K562 (cell line): ENCODE measurements at regions not wholly inside any gene's neighbourhood (a gene's known extent, or its start where the extent isn't known, plus 50 kb on each side); places are given as distances from the start of the nearest gene placed in this dataset.

Experiments
- ATAC-seq: fragments of 200-7000 bp; cut with Tn5 transposase; 3 replicates; pipeline ENCODE4 v1.9.1; 2020; ENCODE audit warnings: moderate library complexity
- BruUV-seq: library from RNA; stranded (reverse); fragments of 400-500 nt; replicated peaks from 2 replicates; lab custom pipeline; 2021; lab: Mats Ljungman, UMichigan
- CTCF ChIA-PET: fragments of 300-600 bp; formaldehyde crosslinking; extraction: SDS; loops from one replicate; lab custom pipeline; 2021; ENCODE audit warnings: low intra/inter-chr PET ratio; lab: Yijun Ruan, JAX
- POLR2A ChIA-PET: fragments of 300-600, 350-650 bp; sonication (Branson Sonifier 250); formaldehyde crosslinking; extraction: SDS; loops from one replicate; lab custom pipeline; 2021; ENCODE audit warnings: antibody characterized with exemption, inconsistent platforms; lab: Yijun Ruan, JAX
- DNase-seq, 4 experiments: peaks; one replicate each; pipeline versions ENCODE4 v3.0.0 to v3.0.0-alpha.2; 2011 to 2018; ENCODE audit warnings: low spot score in 3 of 4, mixed read lengths in 3 of 4; ENCODE audit errors: extremely low read depth in 1 of 4
- FAIRE-seq: peaks from 2 replicates; lab custom pipeline; 2011; peaks lifted over from hg19 to GRCh38; lab: Jason Lieb, UNC
- H2AFZ ChIP-seq: 2 replicates; pipeline ENCODE4 v1.6.0; 2011; ENCODE audit warnings: low read depth, low read length, control low read depth, inconsistent platforms
- H3K27ac ChIP-seq: fragments of 200-600 bp; 3 replicates; pipeline ENCODE4 v1.8.0; 2011; ENCODE audit warnings: low read depth, mild to moderate bottlenecking, control low read depth, inconsistent platforms, low read length, moderate library complexity, mixed read lengths; ENCODE audit errors: extremely low read depth
- H3K27me3 ChIP-seq, 2 experiments: fragments of 300-600 bp in 1 of 2; 2 replicates in 1 of 2; 3 replicates in 1 of 2; pipeline versions ENCODE4 v1.6.0 to v1.8.0; 2011; ENCODE audit warnings: inconsistent platforms in 2 of 2, low read length in 2 of 2, mild to moderate bottlenecking in 1 of 2, mixed read lengths in 1 of 2, moderate library complexity in 1 of 2; ENCODE audit not compliant: control insufficient read depth in 2 of 2, insufficient read depth in 2 of 2
- H3K36me3 ChIP-seq: fragments of 300-600 bp; 3 replicates; pipeline ENCODE4 v1.8.0; 2011; ENCODE audit warnings: mild to moderate bottlenecking, low read length, inconsistent platforms; ENCODE audit not compliant: control insufficient read depth, insufficient read depth
- H3K4me1 ChIP-seq, 2 experiments: fragments of 200-600 bp in 1 of 2; replicated peaks in 1 of 2; 2 replicates in 1 of 2; 3 replicates in 1 of 2; pipeline versions ENCODE4 v1.5.1 to v1.8.0; 2011; ENCODE audit warnings: inconsistent platforms in 2 of 2, low read length in 2 of 2, mild to moderate bottlenecking in 1 of 2, mixed read lengths in 1 of 2, moderate library complexity in 1 of 2; ENCODE audit not compliant: control insufficient read depth in 2 of 2, insufficient read depth in 2 of 2
- H3K4me2 ChIP-seq: 2 replicates; pipeline ENCODE4 v1.6.1; 2011; ENCODE audit warnings: low read length, control low read depth, inconsistent platforms, mixed read lengths; ENCODE audit not compliant: insufficient read depth
- H3K4me3 ChIP-seq: fragments of 200-600 bp; sonication (generic), shearing (Covaris generic); 2 replicates; pipeline ENCODE4 v1.5.1; 2016; ENCODE audit warnings: control low read depth, inconsistent platforms
- H3K79me2 ChIP-seq: fragments of 200-600 bp; 3 replicates; pipeline ENCODE4 v1.8.0; 2011; ENCODE audit warnings: low read length, inconsistent platforms; ENCODE audit not compliant: control insufficient read depth, insufficient read depth
- H3K9ac ChIP-seq, 2 experiments: 2 replicates each; pipeline versions ENCODE4 v1.6.0 to v1.6.1; 2011; ENCODE audit warnings: low read depth in 2 of 2, low read length in 2 of 2, control low read depth in 1 of 2, inconsistent platforms in 1 of 2, mild to moderate bottlenecking in 1 of 2, mixed read lengths in 1 of 2; ENCODE audit not compliant: insufficient read depth in 1 of 2
- H3K9me1 ChIP-seq: one replicate; pipeline ENCODE4 v1.6.0; 2011; ENCODE audit warnings: inconsistent platforms, mild to moderate bottlenecking, low read length, moderate library complexity; ENCODE audit not compliant: control insufficient read depth, insufficient read depth
- H3K9me3 ChIP-seq: replicated peaks from 2 replicates; pipeline ENCODE4 v1.5.1; 2011; ENCODE audit warnings: low read depth, low read length, inconsistent platforms; ENCODE audit not compliant: control insufficient read depth, insufficient read depth
- H4K20me1 ChIP-seq: replicated peaks from 2 replicates; pipeline ENCODE4 v1.6.1; 2011; ENCODE audit warnings: low read length, inconsistent platforms, mixed read lengths; ENCODE audit not compliant: control insufficient read depth, insufficient read depth
- KDM2B ChIP-seq: fragments of 250-450 bp; sonication (Bioruptor Pico); IDR thresholded peaks from 2 replicates; pipeline ENCODE4 v1.8.0; 2021; ENCODE audit warnings: mild to moderate bottlenecking, moderate library complexity
- MCM2 ChIP-seq: fragments of 450-650 bp; IDR thresholded peaks from 2 replicates; pipeline ENCODE4 v1.6.1; 2017; ENCODE audit warnings: low read depth, mild to moderate bottlenecking
- NCOA2 ChIP-seq, 2 experiments: fragments of 450-650 bp; IDR thresholded peaks; 2 replicates each; pipeline ENCODE4 v1.6.1; 2018; ENCODE audit warnings: mild to moderate bottlenecking in 2 of 2, moderate library complexity in 1 of 2; ENCODE audit not compliant: partially characterized antibody in 2 of 2
- RAD51 ChIP-seq: fragments of 450-650 bp; IDR thresholded peaks from 2 replicates; pipeline ENCODE4 v1.7.1; 2016; ENCODE audit warnings: low read depth, mild to moderate bottlenecking, borderline replicate concordance
- SRF ChIP-seq, 2 experiments: fragments of 250-450, 450-650 bp in 1 of 2; sonication (Bioruptor Pico) in 1 of 2; sonication (generic) in 1 of 2; formaldehyde crosslinking; IDR thresholded peaks; 2 replicates each; pipeline versions ENCODE4 v1.5.0 to v1.5.1; 2020 to 2022; ENCODE audit warnings: mild to moderate bottlenecking in 1 of 2, missing genetic modification reagents in 1 of 2
- TBL1XR1 ChIP-seq, 2 experiments: IDR thresholded peaks; 2 replicates each; pipeline ENCODE4 v1.6.1; 2012; ENCODE audit warnings: improper control_type of control experiment in 2 of 2, low read length in 2 of 2, mild to moderate bottlenecking in 1 of 2
- ZNF507 ChIP-seq: conservative IDR thresholded peaks from 2 replicates; pipeline ENCODE4 v1.6.1; 2017; ENCODE audit warnings: missing genetic modification characterization, missing compliant biosample characterization
- ZNF764 ChIP-seq: fragments of 250-450 bp; sonication (Bioruptor Pico); IDR thresholded peaks from 2 replicates; pipeline ENCODE4 v1.4.0; 2020; ENCODE audit warnings: low read depth, mild to moderate bottlenecking, moderate library complexity
- whole genome bisulfite sequencing: fragments of 100-300 bp; shearing (Covaris generic); methylation state at CpG from one replicate; pipeline ENCODE4 v1.1.6; 2016; ENCODE audit warnings: low coverage, mixed read lengths; ENCODE audit not compliant: insufficient coverage; ENCODE audit errors: missing lambda C conversion rate; 5-methylcytosine and 5-hydroxymethylcytosine counted together
- in situ Hi-C: fragments of 300-500 bp; cut with MboI; formaldehyde crosslinking; loops from 4 replicates; pipeline ENCODE4 v1.15.0; 2018; ENCODE audit warnings: inconsistent platforms, mixed read lengths
- intact Hi-C: fragments of 100-400 bp; cut with micrococcal nuclease; formaldehyde crosslinking; loops from 2 replicates; pipeline ENCODE4 v1.14.2; 2022
- TF ChIP-seq, protein P1 (sequence below): fragments of 450-650 bp; IDR thresholded peaks from 2 replicates; pipeline ENCODE4 v1.6.1; 2016; ENCODE audit warnings: low read depth

DNA sequence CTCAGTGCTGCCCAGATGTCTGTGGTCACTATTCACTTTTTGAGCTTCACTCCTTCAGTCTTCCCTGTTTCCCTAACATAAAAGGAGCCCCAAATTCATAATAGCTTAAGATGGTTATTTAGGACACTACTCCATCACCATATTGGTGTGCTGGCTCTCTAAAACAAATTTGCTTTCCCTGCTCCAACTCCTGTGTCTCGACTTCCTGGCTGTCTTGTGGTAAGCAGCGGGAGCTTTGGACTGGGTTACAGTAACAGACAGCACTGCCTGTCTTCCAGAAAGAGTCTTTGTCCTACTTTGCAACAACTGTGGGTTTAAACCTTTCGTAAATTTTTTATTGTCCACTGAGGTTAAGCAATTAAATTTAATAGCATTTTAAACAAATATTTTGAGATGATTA lies 389.4 kb downstream of the CDH9 start:
- Histone ChIP-seq H3K4me2 (no peak overlapping the region), H3K36me3 (no peaks in the 10 kb centered on the region), H3K4me1 (no peaks in the 10 kb centered on the region), H3K79me2 (no peaks in the 10 kb centered on the region), H3K9me3 (no peaks in the 10 kb centered on the region), H3K27me3 (no peaks in the 10 kb centered on the region), H3K9ac (no peak overlapping the region), H3K9me1 (no peaks in the 10 kb centered on the region), H3K4me3 (no peak overlapping the region), H2AFZ (no peak overlapping the region), H3K27ac (no peak overlapping the region), H4K20me1 (no peaks in the 10 kb centered on the region)
- ATAC-seq, result no peak
- DNase-seq, result no peak
- in situ Hi-C loops (no loop called here), intact Hi-C loops (no loop called here)
- CTCF ChIA-PET, result no interaction called here
- no TSS peak for BruUV-seq
- POLR2A ChIA-PET, result no interaction called here
- 2% methylated on average over 3 of the region's 3 CpGs for WGBS
- TF ChIP-seq KDM2B (CRISPR knock-in tag), result no peak
- TF ChIP-seq RAD51, result no peak
- no peak for FAIRE-seq

DNA sequence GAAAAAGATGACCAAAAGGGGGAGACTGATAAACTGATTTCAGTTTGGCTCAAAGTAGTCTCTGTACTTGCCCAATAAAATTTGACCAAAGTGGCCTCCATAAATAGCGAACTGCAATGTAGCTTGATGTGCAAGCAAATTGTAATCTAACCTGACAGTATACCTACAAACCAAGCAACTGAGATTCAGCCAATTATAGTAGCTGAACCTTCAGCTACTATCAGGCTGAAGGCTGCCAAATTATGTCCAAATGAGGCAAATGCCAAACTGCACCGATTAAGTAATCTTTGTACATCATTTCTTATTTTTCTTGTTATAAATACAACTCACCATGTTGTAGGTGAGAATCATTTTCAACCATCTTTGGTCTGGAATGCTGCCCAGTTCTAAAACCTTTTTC lies 390.6 kb downstream of the CDH9 start:
- FAIRE-seq (no peak), ATAC-seq (no peak), DNase-seq (no peak)
- Histone ChIP-seq H3K27me3 (no peaks in the 10 kb centered on the region), H3K36me3 (no peaks in the 10 kb centered on the region), H2AFZ (no peak overlapping the region), H3K4me1 (no peaks in the 10 kb centered on the region), H3K9me1 (no peaks in the 10 kb centered on the region), H3K79me2 (no peaks in the 10 kb centered on the region), H3K4me2 (no peak overlapping the region), H3K4me3 (no peak overlapping the region), H3K9me3 (no peaks in the 10 kb centered on the region), H3K27ac (no peak overlapping the region), H4K20me1 (no peaks in the 10 kb centered on the region), H3K9ac (no peak overlapping the region)
- 0% methylated on average over 2 of the region's 2 CpGs for WGBS
- in situ Hi-C loops, result no loop called here
- intact Hi-C loops, result no loop called here
- POLR2A ChIA-PET, result interaction anchor here (0.9 kb wide), 1 partner anchor 21 kb away, joined by 3 read pairs; no protein-coding TSS in a partner anchor
- no TSS peak for BruUV-seq
- CTCF ChIA-PET, result no interaction called here
- TF ChIP-seq, protein P1, sequence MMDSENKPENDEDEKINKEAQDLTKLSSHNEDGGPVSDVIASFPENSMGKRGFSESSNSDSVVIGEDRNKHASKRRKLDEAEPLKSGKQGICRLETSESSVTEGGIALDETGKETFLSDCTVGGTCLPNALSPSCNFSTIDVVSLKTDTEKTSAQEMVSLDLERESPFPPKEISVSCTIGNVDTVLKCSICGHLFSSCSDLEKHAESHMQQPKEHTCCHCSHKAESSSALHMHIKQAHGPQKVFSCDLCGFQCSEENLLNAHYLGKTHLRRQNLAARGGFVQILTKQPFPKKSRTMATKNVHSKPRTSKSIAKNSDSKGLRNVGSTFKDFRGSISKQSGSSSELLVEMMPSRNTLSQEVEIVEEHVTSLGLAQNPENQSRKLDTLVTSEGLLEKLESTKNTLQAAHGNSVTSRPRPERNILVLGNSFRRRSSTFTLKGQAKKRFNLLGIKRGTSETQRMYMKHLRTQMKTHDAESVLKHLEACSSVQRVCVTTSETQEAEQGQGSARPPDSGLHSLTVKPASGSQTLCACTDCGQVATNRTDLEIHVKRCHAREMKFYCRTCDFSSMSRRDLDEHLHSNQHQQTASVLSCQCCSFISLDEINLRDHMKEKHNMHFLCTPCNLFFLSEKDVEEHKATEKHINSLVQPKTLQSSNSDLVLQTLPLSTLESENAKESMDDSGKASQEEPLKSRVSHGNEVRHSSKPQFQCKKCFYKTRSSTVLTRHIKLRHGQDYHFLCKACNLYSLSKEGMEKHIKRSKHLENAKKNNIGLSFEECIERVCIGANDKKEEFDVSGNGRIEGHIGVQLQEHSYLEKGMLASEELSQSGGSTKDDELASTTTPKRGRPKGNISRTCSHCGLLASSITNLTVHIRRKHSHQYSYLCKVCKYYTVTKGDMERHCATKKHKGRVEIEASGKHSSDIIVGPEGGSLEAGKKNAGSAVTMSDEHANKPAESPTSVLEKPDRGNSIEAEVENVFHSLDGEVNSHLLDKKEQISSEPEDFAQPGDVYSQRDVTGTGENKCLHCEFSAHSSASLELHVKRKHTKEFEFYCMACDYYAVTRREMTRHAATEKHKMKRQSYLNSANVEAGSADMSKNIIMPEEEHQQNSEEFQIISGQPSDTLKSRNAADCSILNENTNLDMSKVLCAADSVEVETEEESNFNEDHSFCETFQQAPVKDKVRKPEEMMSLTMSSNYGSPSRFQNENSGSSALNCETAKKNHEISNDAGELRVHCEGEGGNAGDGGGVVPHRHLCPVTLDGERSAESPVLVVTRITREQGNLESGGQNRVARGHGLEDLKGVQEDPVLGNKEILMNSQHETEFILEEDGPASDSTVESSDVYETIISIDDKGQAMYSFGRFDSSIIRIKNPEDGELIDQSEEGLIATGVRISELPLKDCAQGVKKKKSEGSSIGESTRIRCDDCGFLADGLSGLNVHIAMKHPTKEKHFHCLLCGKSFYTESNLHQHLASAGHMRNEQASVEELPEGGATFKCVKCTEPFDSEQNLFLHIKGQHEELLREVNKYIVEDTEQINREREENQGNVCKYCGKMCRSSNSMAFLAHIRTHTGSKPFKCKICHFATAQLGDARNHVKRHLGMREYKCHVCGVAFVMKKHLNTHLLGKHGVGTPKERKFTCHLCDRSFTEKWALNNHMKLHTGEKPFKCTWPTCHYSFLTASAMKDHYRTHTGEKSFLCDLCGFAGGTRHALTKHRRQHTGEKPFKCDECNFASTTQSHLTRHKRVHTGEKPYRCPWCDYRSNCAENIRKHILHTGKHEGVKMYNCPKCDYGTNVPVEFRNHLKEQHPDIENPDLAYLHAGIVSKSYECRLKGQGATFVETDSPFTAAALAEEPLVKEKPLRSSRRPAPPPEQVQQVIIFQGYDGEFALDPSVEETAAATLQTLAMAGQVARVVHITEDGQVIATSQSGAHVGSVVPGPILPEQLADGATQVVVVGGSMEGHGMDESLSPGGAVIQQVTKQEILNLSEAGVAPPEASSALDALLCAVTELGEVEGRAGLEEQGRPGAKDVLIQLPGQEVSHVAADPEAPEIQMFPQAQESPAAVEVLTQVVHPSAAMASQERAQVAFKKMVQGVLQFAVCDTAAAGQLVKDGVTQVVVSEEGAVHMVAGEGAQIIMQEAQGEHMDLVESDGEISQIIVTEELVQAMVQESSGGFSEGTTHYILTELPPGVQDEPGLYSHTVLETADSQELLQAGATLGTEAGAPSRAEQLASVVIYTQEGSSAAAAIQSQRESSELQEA, result no peak
- TF ChIP-seq MCM2, result no peak
- no peak for TF ChIP-seq SRF (CRISPR knock-in tag; IDR thresholded peaks at IDR 0.05)
- TF ChIP-seq ZNF764 (CRISPR knock-in tag), result no peak
- TF ChIP-seq TBL1XR1 (IDR thresholded peaks at IDR 0.05; ENCODE audit: low read length in 2 of 2), result no peak
- no peak for TF ChIP-seq NCOA2 (IDR thresholded peaks at IDR 0.05; ENCODE audit: partially characterized antibody in 2 of 2)
- no peak for TF ChIP-seq ZNF507 (tag)
